ENCODE measurements at regions not wholly inside any gene's neighbourhood (a gene's known extent, or its start where the extent isn't known, plus 50 kb on each side); places are given as distances from the start of the nearest gene placed in this dataset.

- H3K27ac ChIP-seq = no peak overlapping the region
- TF ChIP-seq ZFX (IDR thresholded peaks at IDR 0.05) (no peak), CTCF (conservative IDR thresholded peaks at IDR 0.05) (no peak)
These were observed 223.7 kb upstream of the ZC3H12C start for GRCh38 chr11:109869536-109869935.

- no peak overlapping the region for H3K27ac ChIP-seq
- TF ChIP-seq CTCF (conservative IDR thresholded peaks at IDR 0.05) (no peak), ZFX (IDR thresholded peaks at IDR 0.05) (no peak)
These were observed 222.9 kb upstream of the ZC3H12C start for GRCh38 chr11:109870297-109870696.

GRCh38 chr11:109877043-109877442 is 216.1 kb upstream of the ZC3H12C start:
- TF ChIP-seq CTCF (conservative IDR thresholded peaks at IDR 0.05) = no peak
- TF ChIP-seq ZFX (IDR thresholded peaks at IDR 0.05) = no peak
- H3K27ac ChIP-seq = no peak overlapping the region

GRCh38 chr11:109884501-109884900 is 208.7 kb upstream of the ZC3H12C start:
- H3K27ac ChIP-seq = no peak overlapping the region
- TF ChIP-seq ZFX (IDR thresholded peaks at IDR 0.05) = no peak
- no peak for TF ChIP-seq CTCF (conservative IDR thresholded peaks at IDR 0.05)

GRCh38 chr11:109885006-109885405 is 208.2 kb upstream of the ZC3H12C start:
- TF ChIP-seq CTCF (conservative IDR thresholded peaks at IDR 0.05) = no peak
- no peak for TF ChIP-seq ZFX (IDR thresholded peaks at IDR 0.05)
- H3K27ac ChIP-seq = no peak overlapping the region

GRCh38 chr11:109892321-109892794 is 200.8 kb upstream of the ZC3H12C start:
- TF ChIP-seq CTCF (conservative IDR thresholded peaks at IDR 0.05) (no peak), ZFX (IDR thresholded peaks at IDR 0.05) (no peak)
- H3K27ac ChIP-seq = no peak overlapping the region

- no peak overlapping the region for H3K27ac ChIP-seq
- no peak for TF ChIP-seq ZFX (IDR thresholded peaks at IDR 0.05)
- no peak for TF ChIP-seq CTCF (conservative IDR thresholded peaks at IDR 0.05)
These were observed 198.9 kb upstream of the ZC3H12C start for GRCh38 chr11:109894242-109894641.

Measured in C4-2B (cell line).